ENCODE measurements at regions not wholly inside any gene's neighbourhood (a gene's known extent, or its start where the extent isn't known, plus 50 kb on each side); places are given as distances from the start of the nearest gene placed in this dataset.

- no peaks in the 10 kb centered on the region for H3K4me1 ChIP-seq (ENCODE audit: control insufficient read depth, low read length)
- no peaks in the 10 kb centered on the region for H3K36me3 ChIP-seq (ENCODE audit: control insufficient read depth, low read length)
- H3K9me2 ChIP-seq (replicated peaks; ENCODE audit: control insufficient read depth, low read length), result no peaks in the 10 kb centered on the region
- no peak overlapping the region for H3K4me2 ChIP-seq (ENCODE audit: low read length)
- H3K27me3 ChIP-seq (ENCODE audit: control insufficient read depth, low read length), result no peaks in the 10 kb centered on the region
- H3K9me3 ChIP-seq (ENCODE audit: control insufficient read depth, insufficient read depth, low read length), result no peaks in the 10 kb centered on the region
- H3F3A ChIP-seq (ENCODE audit: control insufficient read depth, insufficient read depth), result no peaks in the 10 kb centered on the region
- H3K27ac ChIP-seq (ENCODE audit: low read depth, low read length), result no peak overlapping the region
- no peaks in the 10 kb centered on the region for H4K20me1 ChIP-seq (ENCODE audit: control insufficient read depth, insufficient read depth, low read depth, low read length)
- no peak overlapping the region for H3K4me3 ChIP-seq (ENCODE audit: low read length)
- TF ChIP-seq EZH2phosphoT487 (IDR thresholded peaks at IDR 0.05; ENCODE audit: borderline replicate concordance, low read length) (no peak), CTCF (IDR thresholded peaks at IDR 0.05; ENCODE audit: low read depth, low read length, poor library complexity, severe bottlenecking) (no peak)
- no peaks in the 10 kb centered on the region for H3K79me2 ChIP-seq (ENCODE audit: control insufficient read depth, low read length)
These were observed 1024.3 kb downstream of the PCDH9 start for GRCh38 chr13:66205807-66206206.

- no peak for TF ChIP-seq EZH2phosphoT487 (IDR thresholded peaks at IDR 0.05; ENCODE audit: borderline replicate concordance, low read length)
- no peak for TF ChIP-seq CTCF (IDR thresholded peaks at IDR 0.05; ENCODE audit: low read depth, low read length, poor library complexity, severe bottlenecking)
- Histone ChIP-seq H3K27me3 (ENCODE audit: control insufficient read depth, low read length) (no peaks in the 10 kb centered on the region), H3K36me3 (ENCODE audit: control insufficient read depth, low read length) (no peaks in the 10 kb centered on the region)
These were observed 1029.6 kb downstream of the PCDH9 start for GRCh38 chr13:66200555-66200954.

GRCh38 chr13:66195238-66195637 is 1034.9 kb downstream of the PCDH9 start:
- H3K4me3 ChIP-seq (ENCODE audit: low read length), result no peak overlapping the region
- H3K27me3 ChIP-seq (ENCODE audit: control insufficient read depth, low read length), result no peaks in the 10 kb centered on the region
- H3K9me3 ChIP-seq (ENCODE audit: control insufficient read depth, insufficient read depth, low read length), result peaks cover 7% of the 10 kb centered on the region; the same call in 1 of the 2 replicates
- no peaks in the 10 kb centered on the region for H3K4me1 ChIP-seq (ENCODE audit: control insufficient read depth, low read length)
- no peak overlapping the region for H3K27ac ChIP-seq (ENCODE audit: low read depth, low read length)
- H3K36me3 ChIP-seq (ENCODE audit: control insufficient read depth, low read length), result no peaks in the 10 kb centered on the region
- no peaks in the 10 kb centered on the region for H3K9me2 ChIP-seq (replicated peaks; ENCODE audit: control insufficient read depth, low read length)
- no peaks in the 10 kb centered on the region for H4K20me1 ChIP-seq (ENCODE audit: control insufficient read depth, insufficient read depth, low read depth, low read length)
- no peak overlapping the region for H3K4me2 ChIP-seq (ENCODE audit: low read length)
- TF ChIP-seq CTCF (IDR thresholded peaks at IDR 0.05; ENCODE audit: low read depth, low read length, poor library complexity, severe bottlenecking), result no peak
- TF ChIP-seq EZH2phosphoT487 (IDR thresholded peaks at IDR 0.05; ENCODE audit: borderline replicate concordance, low read length), result no peak
- H3F3A ChIP-seq (ENCODE audit: control insufficient read depth, insufficient read depth), result no peaks in the 10 kb centered on the region
- H3K79me2 ChIP-seq (ENCODE audit: control insufficient read depth, low read length), result no peaks in the 10 kb centered on the region

More at GRCh38 chr13:66200555-66200954, 1029.6 kb downstream of the PCDH9 start:
- Histone ChIP-seq H3K4me1 (ENCODE audit: control insufficient read depth, low read length) (no peaks in the 10 kb centered on the region), H3K9me2 (replicated peaks; ENCODE audit: control insufficient read depth, low read length) (no peaks in the 10 kb centered on the region), H3F3A (ENCODE audit: control insufficient read depth, insufficient read depth) (no peaks in the 10 kb centered on the region), H3K79me2 (ENCODE audit: control insufficient read depth, low read length) (no peaks in the 10 kb centered on the region), H3K27ac (ENCODE audit: low read depth, low read length) (no peak overlapping the region), H3K4me3 (ENCODE audit: low read length) (no peak overlapping the region), H4K20me1 (ENCODE audit: control insufficient read depth, insufficient read depth, low read depth, low read length) (no peaks in the 10 kb centered on the region), H3K4me2 (ENCODE audit: low read length) (no peak overlapping the region), H3K9me3 (ENCODE audit: control insufficient read depth, insufficient read depth, low read length) (peaks cover 7% of the 10 kb centered on the region; the same call in 1 of the 2 replicates)
